H1 (cell line): ENCODE measurements at regions not wholly inside any gene's neighbourhood (a gene's known extent, or its start where the extent isn't known, plus 50 kb on each side); places are given as distances from the start of the nearest gene placed in this dataset.

Experiments
- CTCF ChIA-PET: fragments of 300-600 bp; sonication (Branson Sonifier 250); formaldehyde crosslinking; loops from one replicate; lab custom pipeline; 2021; ENCODE audit not compliant: partially characterized antibody; lab: Charles Lee
- POLR2A ChIA-PET: fragments of 300-600 bp; sonication (Branson Sonifier 250); formaldehyde crosslinking; loops from one replicate; lab custom pipeline; 2021; ENCODE audit warnings: inconsistent platforms; ENCODE audit not compliant: partially characterized antibody; lab: Charles Lee
- DNase-seq, 2 experiments: peaks; one replicate each; pipeline versions ENCODE4 v3.0.0 to v3.0.0-alpha.2; 2010 to 2022; ENCODE audit warnings: low spot score in 2 of 2, low read depth in 1 of 2, mixed read lengths in 1 of 2
- FAIRE-seq: peaks from 2 replicates; lab custom pipeline; 2011; peaks lifted over from hg19 to GRCh38; lab: Jason Lieb, UNC
- H2AFZ ChIP-seq: 2 replicates; pipeline ENCODE4 v1.8.1; 2012; ENCODE audit warnings: low read length, inconsistent platforms
- H2AK5ac ChIP-seq: 2 replicates; pipeline ENCODE4 v1.6.1; 2013; ENCODE audit warnings: low read depth, low read length
- H2BK120ac ChIP-seq: replicated peaks from 2 replicates; pipeline ENCODE3; 2013; ENCODE audit warnings: low read depth, low read length, inconsistent platforms
- H2BK12ac ChIP-seq: 2 replicates; pipeline ENCODE4 v1.6.1; 2013; ENCODE audit warnings: low read depth, low read length
- H2BK15ac ChIP-seq: 2 replicates; pipeline ENCODE4 v1.6.1; 2013; ENCODE audit warnings: low read length
- H2BK20ac ChIP-seq: 2 replicates; pipeline ENCODE4 v1.6.1; 2013; ENCODE audit warnings: low read length
- H2BK5ac ChIP-seq: 2 replicates; pipeline ENCODE4 v1.6.1; 2013; ENCODE audit warnings: low read depth, low read length
- H3K14ac ChIP-seq: 2 replicates; pipeline ENCODE4 v1.6.1; 2013; ENCODE audit warnings: inconsistent platforms; ENCODE audit not compliant: insufficient read length
- H3K18ac ChIP-seq: 2 replicates; pipeline ENCODE4 v1.6.1; 2013; ENCODE audit warnings: low read length; ENCODE audit errors: extremely low read depth
- H3K23ac ChIP-seq: 2 replicates; pipeline ENCODE4 v1.6.1; 2013; ENCODE audit warnings: inconsistent platforms; ENCODE audit not compliant: insufficient read length
- H3K23me2 ChIP-seq: 2 replicates; pipeline ENCODE4 v1.6.1; 2013; ENCODE audit warnings: low read depth, low read length
- H3K27ac ChIP-seq: 2 replicates; pipeline ENCODE4 v1.6.1; 2011; ENCODE audit warnings: low read depth, low read length, inconsistent platforms
- H3K27me3 ChIP-seq, 4 experiments: replicated peaks in 1 of 4; 1 replicate in 1 of 4; 2 replicates in 3 of 4; pipeline versions ENCODE4 v1.6.1 to v1.8.1; 2011 to 2013; ENCODE audit warnings: low read length in 3 of 4, mild to moderate bottlenecking in 3 of 4, inconsistent platforms in 2 of 4, mixed read lengths in 2 of 4, moderate library complexity in 1 of 4; ENCODE audit not compliant: control insufficient read depth in 3 of 4, insufficient read depth in 3 of 4; ENCODE audit errors: extremely low read depth in 1 of 4
- H3K36me3 ChIP-seq, 4 experiments: 2 replicates each; pipeline versions ENCODE4 v1.6.1 to v1.8.1; 2011 to 2013; ENCODE audit warnings: mild to moderate bottlenecking in 4 of 4, low read length in 3 of 4, moderate library complexity in 2 of 4, control low read depth in 1 of 4, inconsistent platforms in 1 of 4; ENCODE audit not compliant: insufficient read depth in 4 of 4, control insufficient read depth in 2 of 4
- H3K4ac ChIP-seq: replicated peaks from 2 replicates; pipeline ENCODE3; 2013; ENCODE audit warnings: low read length, low read depth, mixed read lengths, inconsistent platforms; ENCODE audit not compliant: insufficient read length
- H3K4me1 ChIP-seq, 4 experiments: replicated peaks in 1 of 4; 1 replicate in 1 of 4; 2 replicates in 3 of 4; pipeline versions ENCODE4 v1.6.1 to v1.8.1; 2011 to 2013; ENCODE audit warnings: low read length in 3 of 4, inconsistent platforms in 2 of 4, mixed read lengths in 1 of 4; ENCODE audit not compliant: insufficient read depth in 4 of 4, control insufficient read depth in 3 of 4
- H3K4me2 ChIP-seq, 2 experiments: 2 replicates each; pipeline versions ENCODE4 v1.6.1 to v1.8.1; 2011 to 2013; ENCODE audit warnings: low read depth in 2 of 2, low read length in 2 of 2, control low read depth in 1 of 2, inconsistent platforms in 1 of 2, mild to moderate bottlenecking in 1 of 2; ENCODE audit not compliant: insufficient read depth in 1 of 2
- H3K4me3 ChIP-seq, 4 experiments: fragments of 200-600, 300-600 bp in 1 of 4; sonication (generic), shearing (Covaris generic), sonication (Bioruptor Twin) in 1 of 4; 2 replicates each; pipeline versions ENCODE4 v1.5.1 to v1.8.1; 2011 to 2016; ENCODE audit warnings: low read length in 4 of 4, low read depth in 3 of 4, control low read depth in 2 of 4, inconsistent platforms in 2 of 4, mild to moderate bottlenecking in 2 of 4, mixed read lengths in 1 of 4, moderate library complexity in 1 of 4; ENCODE audit not compliant: insufficient read depth in 2 of 4; ENCODE audit errors: extremely low read depth in 1 of 4
- H3K56ac ChIP-seq: replicated peaks from 2 replicates; pipeline ENCODE3; 2013; ENCODE audit warnings: low read depth, mild to moderate bottlenecking, mixed read lengths, low read length, inconsistent platforms; ENCODE audit not compliant: insufficient read length
- H3K79me1 ChIP-seq: 2 replicates; pipeline ENCODE4 v1.6.1; 2013; ENCODE audit warnings: low read depth, low read length, control low read depth
- H3K79me2 ChIP-seq, 2 experiments: 2 replicates each; pipeline versions ENCODE4 v1.6.1 to v1.8.1; 2012 to 2013; ENCODE audit warnings: low read length in 2 of 2, mild to moderate bottlenecking in 2 of 2, inconsistent platforms in 1 of 2; ENCODE audit not compliant: insufficient read depth in 2 of 2, control insufficient read depth in 1 of 2
- H3K9ac ChIP-seq, 4 experiments: replicated peaks in 1 of 4; 1 replicate in 1 of 4; 2 replicates in 3 of 4; pipeline versions ENCODE4 v1.6.1 to v1.8.1; 2011 to 2013; ENCODE audit warnings: low read depth in 3 of 4, low read length in 3 of 4, control low read depth in 2 of 4, mild to moderate bottlenecking in 2 of 4, moderate library complexity in 2 of 4, inconsistent platforms in 1 of 4; ENCODE audit errors: extremely low read depth in 1 of 4
- H3K9me3 ChIP-seq, 2 experiments: 2 replicates each; pipeline versions ENCODE4 v1.6.1 to v1.8.1; 2012 to 2013; ENCODE audit warnings: mild to moderate bottlenecking in 2 of 2, moderate library complexity in 2 of 2, control low read depth in 1 of 2, inconsistent platforms in 1 of 2, low read depth in 1 of 2, low read length in 1 of 2, mixed read lengths in 1 of 2; ENCODE audit not compliant: insufficient read depth in 2 of 2
- H4K20me1 ChIP-seq, 2 experiments: replicated peaks in 1 of 2; 2 replicates each; pipeline versions ENCODE3 to v1.8.1; 2011 to 2013; ENCODE audit warnings: inconsistent platforms in 2 of 2, low read length in 2 of 2, mild to moderate bottlenecking in 1 of 2; ENCODE audit not compliant: insufficient read depth in 2 of 2, control insufficient read depth in 1 of 2
- H4K5ac ChIP-seq: 2 replicates; pipeline ENCODE4 v1.6.1; 2013; ENCODE audit warnings: low read length, low read depth, mixed read lengths, inconsistent platforms; ENCODE audit not compliant: insufficient read length
- H4K8ac ChIP-seq: 2 replicates; pipeline ENCODE4 v1.8.0; 2013; ENCODE audit warnings: mild to moderate bottlenecking, moderate library complexity, low read length, inconsistent platforms; ENCODE audit not compliant: insufficient read depth; ENCODE audit errors: extremely low read depth
- H4K91ac ChIP-seq: replicated peaks from 2 replicates; pipeline ENCODE3; 2013; ENCODE audit warnings: low read length, mixed read lengths, inconsistent platforms; ENCODE audit not compliant: insufficient read length
- BRCA1 ChIP-seq: IDR thresholded peaks from 2 replicates; pipeline ENCODE4 v1.6.1; 2012; ENCODE audit warnings: low read depth, low read length, improper control_type of control experiment
- CBX8 ChIP-seq: fragments of 300-800, 300-1000 bp; sonication (generic); IDR thresholded peaks from 2 replicates; pipeline ENCODE4 v1.7.1; 2016; ENCODE audit warnings: low read depth, low read length, borderline replicate concordance
- EZH2 ChIP-seq: fragments of 200-600 bp; sonication (generic); IDR thresholded peaks from 2 replicates; pipeline ENCODE4 v1.7.1; 2012; ENCODE audit warnings: low read depth, mild to moderate bottlenecking, moderate library complexity, low read length, inconsistent platforms; ENCODE audit not compliant: severe bottlenecking
- SIN3A ChIP-seq, 2 experiments: IDR thresholded peaks in 1 of 2; conservative IDR thresholded peaks in 1 of 2; 2 replicates each; pipeline ENCODE4 v1.6.1; 2011 to 2012; ENCODE audit warnings: low read length in 2 of 2, improper control_type of control experiment in 1 of 2, low read depth in 1 of 2, mild to moderate bottlenecking in 1 of 2
- SUZ12 ChIP-seq: fragments of 200-600 bp; sonication (generic); IDR thresholded peaks from 2 replicates; pipeline ENCODE4 v1.6.1; 2012; ENCODE audit warnings: mild to moderate bottlenecking, inconsistent platforms, low read length, moderate library complexity, mixed read lengths
- YY1 ChIP-seq: IDR thresholded peaks from 2 replicates; pipeline ENCODE4 v1.6.1; 2011; ENCODE audit warnings: low read depth, mild to moderate bottlenecking, low read length
- WGBS, 2 experiments: shearing (Covaris generic) in 1 of 2; methylation state at CpG; one replicate each; pipeline versions ENCODE4 v1.1.6 to v1.1.7; 2013 to 2015; ENCODE audit warnings: low lambda C conversion rate in 2 of 2, mixed read lengths in 2 of 2, inconsistent platforms in 1 of 2, low coverage in 1 of 2, missing lambda C conversion rate in 1 of 2; ENCODE audit not compliant: insufficient replicate concordance in 2 of 2, insufficient coverage in 1 of 2, insufficient read length in 1 of 2; ENCODE audit errors: extremely low coverage in 1 of 2, missing lambda C conversion rate in 1 of 2; 5-methylcytosine and 5-hydroxymethylcytosine counted together

DNA sequence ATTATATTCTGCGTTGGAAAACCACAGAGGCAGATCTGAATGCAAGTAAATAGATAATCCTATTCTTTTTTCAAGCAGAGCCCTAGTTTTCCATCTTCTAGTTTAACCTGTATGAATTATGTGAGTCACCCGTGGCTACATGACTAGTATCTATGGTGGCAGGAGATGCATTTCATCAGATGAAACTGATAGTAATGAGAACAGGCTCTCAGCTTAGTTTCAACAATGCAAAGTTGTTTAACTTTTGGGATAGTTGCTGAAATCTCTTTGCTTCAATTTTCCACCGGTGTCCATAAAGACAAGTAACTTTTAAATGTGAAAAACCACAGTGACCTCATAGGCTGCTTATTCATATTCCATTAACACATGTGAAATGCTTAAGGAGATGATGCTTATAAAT lies 1317.4 kb upstream of the TENM3 start:
- Histone ChIP-seq H3K23ac (no peak overlapping the region), H3K9me3 (no peaks in the 10 kb centered on the region), H3K36me3 (no peaks in the 10 kb centered on the region), H3K4me2 (no peak overlapping the region), H3K23me2 (no peaks in the 10 kb centered on the region), H3K18ac (no peak overlapping the region), H3K79me2 (no peaks in the 10 kb centered on the region), H2BK5ac (no peak overlapping the region), H2BK12ac (no peak overlapping the region), H2BK120ac (no peak overlapping the region), H2AFZ (no peak overlapping the region), H2BK15ac (no peak overlapping the region), H4K91ac (no peak overlapping the region), H2BK20ac (no peak overlapping the region), H3K9ac (no peak overlapping the region), H3K4ac (no peak overlapping the region), H3K4me3 (no peak overlapping the region), H3K4me1 (peaks cover 0 to 4% (median 1%) of the 10 kb centered on the region in 4 experiments; a peak in 2 of 7 replicates), H3K27ac (no peak overlapping the region), H3K27me3 (no peaks in the 10 kb centered on the region), H3K79me1 (no peaks in the 10 kb centered on the region), H4K5ac (no peak overlapping the region), H4K8ac (no peak overlapping the region), H4K20me1 (no peaks in the 10 kb centered on the region), H3K56ac (no peak overlapping the region), H2AK5ac (no peak overlapping the region), H3K14ac (no peak overlapping the region)
- FAIRE-seq (no peak), DNase-seq (no peak)
- POLR2A ChIA-PET = no interaction called here
- TF ChIP-seq EZH2 = no peak
- TF ChIP-seq SIN3A (conservative IDR thresholded peaks at IDR 0.05 in 1 of 2, IDR thresholded peaks at IDR 0.05 in 1 of 2; ENCODE audit: low read depth in 1 of 2, low read length in 2 of 2) = no peak
- no peak for TF ChIP-seq BRCA1
- TF ChIP-seq YY1 = no peak
- no peak for TF ChIP-seq SUZ12
- TF ChIP-seq CBX8 = no peak
- WGBS, 2 experiments = 83% methylated on average over 3 of the region's 3 CpGs; no CpG with 5 or more reads in 1 of the 2 experiments
- CTCF ChIA-PET = interaction anchor here (1.5 kb wide), 1 partner anchor 17 kb away, joined by 6 read pairs; no protein-coding TSS in a partner anchor
